ENCODE measurements at regions not wholly inside any gene's neighbourhood (a gene's known extent, or its start where the extent isn't known, plus 50 kb on each side); places are given as distances from the start of the nearest gene placed in this dataset.

DNA sequence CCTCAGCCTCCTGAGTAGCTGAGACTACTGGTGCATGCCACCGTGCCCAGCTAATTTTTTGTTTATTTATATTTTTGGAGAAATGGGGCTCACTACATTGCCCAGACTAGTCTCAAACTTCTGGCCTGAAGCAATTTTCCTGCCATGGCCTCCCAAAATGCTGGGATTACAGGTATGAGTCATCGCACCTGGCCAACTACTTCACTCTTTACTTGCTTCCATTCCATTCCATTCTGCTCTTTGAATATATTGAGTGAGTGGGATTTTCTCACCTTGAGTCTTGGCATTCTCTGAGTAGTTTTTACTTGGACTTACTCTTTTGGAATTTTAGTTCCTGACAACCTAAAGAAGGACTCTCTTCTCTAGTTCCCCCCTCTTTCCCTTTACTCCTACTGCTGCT, 93.8 kb upstream of the UNC13C start:
- Mint-ChIP-seq H3K9me3 (ENCODE audit: insufficient read depth) (no peaks in the 10 kb centered on the region), H3K27me3 (no peaks in the 10 kb centered on the region), H3K27ac (no peak overlapping the region), H3K4me1 (no peaks in the 10 kb centered on the region), H3K4me3 (no peak overlapping the region)
- DNase-seq (no peak), ATAC-seq (ENCODE audit: low read depth) (no peak)
- TF ChIP-seq EZH2 (IDR thresholded peaks at IDR 0.05; ENCODE audit: borderline replicate concordance, insufficient read depth, low read depth, low read length, poor library complexity, severe bottlenecking), result no peak
- TF ChIP-seq CTCF (IDR thresholded peaks at IDR 0.05), result no peak
- H3K27me3 ChIP-seq (replicated peaks in 1 of 4; ENCODE audit: control extremely low read depth in 1 of 4, control insufficient read depth in 3 of 4, insufficient read depth in 4 of 4, low read length in 3 of 4), result no peaks in the 10 kb centered on the region
- no peak overlapping the region for H3K4me2 ChIP-seq (replicated peaks; ENCODE audit: low read depth, low read length, poor library complexity, severe bottlenecking)
- intact Hi-C loops (cut with micrococcal nuclease), result no loop called here
- H3K36me3 ChIP-seq (replicated peaks in 1 of 2; ENCODE audit: control extremely low read depth in 1 of 2, control insufficient read depth in 1 of 2, extremely low read depth in 1 of 2, insufficient read depth in 2 of 2, low read length in 1 of 2), result no peaks in the 10 kb centered on the region
- H3K79me2 ChIP-seq (ENCODE audit: control insufficient read depth, insufficient read depth, low read length), result no peaks in the 10 kb centered on the region
- H4K20me1 ChIP-seq (ENCODE audit: control insufficient read depth, insufficient read depth, low read length, poor library complexity, severe bottlenecking), result no peaks in the 10 kb centered on the region
- POLR2A ChIA-PET, result no interaction called here
- H3K9me3 ChIP-seq (ENCODE audit: control extremely low read depth in 1 of 3, control insufficient read depth in 2 of 3, insufficient read depth in 1 of 3, low read length in 2 of 3), result no peaks in the 10 kb centered on the region
- no peak overlapping the region for H3K27ac ChIP-seq (ENCODE audit: low read length in 2 of 2)
- CTCF ChIA-PET, result no interaction called here
- H3K9ac ChIP-seq (ENCODE audit: low read length), result no peak overlapping the region
- no CpG with 5 or more reads among the region's 2 CpGs for WGBS (ENCODE audit: insufficient coverage)
- H3K4me3 ChIP-seq (ENCODE audit: control extremely low read depth in 1 of 5, extremely low read depth in 1 of 5, insufficient read depth in 1 of 5, low read depth in 2 of 5, low read length in 4 of 5), result no peak overlapping the region
- no peaks in the 10 kb centered on the region for H3K4me1 ChIP-seq (ENCODE audit: control insufficient read depth in 2 of 2, insufficient read depth in 2 of 2, low read length in 2 of 2)
- H2AFZ ChIP-seq (ENCODE audit: insufficient read depth, low read depth, low read length, poor library complexity, severe bottlenecking), result no peak overlapping the region

DNA sequence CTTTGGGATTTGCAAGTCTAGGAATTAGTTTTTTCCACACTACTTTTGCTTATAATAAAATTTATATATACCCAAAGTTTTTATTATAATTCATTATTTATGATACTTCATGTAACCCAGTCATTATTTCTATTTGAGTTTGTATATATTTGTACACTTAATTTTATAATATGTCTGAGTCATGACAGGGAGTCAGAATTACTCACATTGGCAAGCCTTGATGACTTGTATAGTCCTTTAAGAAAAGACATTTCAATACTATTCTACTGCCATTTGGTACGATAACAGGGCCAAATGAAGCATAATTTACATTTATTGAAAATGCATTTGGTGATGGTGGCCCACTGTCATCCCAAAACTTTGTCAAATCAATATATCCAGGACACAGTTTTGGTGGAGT, 95.9 kb upstream of the UNC13C start:
- DNase-seq (no peak), ATAC-seq (ENCODE audit: low read depth) (no peak)
- H3K9ac ChIP-seq (ENCODE audit: low read length), result no peak overlapping the region
- CTCF ChIA-PET, result no interaction called here
- Mint-ChIP-seq H3K27me3 (no peaks in the 10 kb centered on the region), H3K4me3 (no peak overlapping the region), H3K9me3 (ENCODE audit: insufficient read depth) (no peaks in the 10 kb centered on the region), H3K4me1 (no peaks in the 10 kb centered on the region), H3K27ac (no peak overlapping the region)
- no peaks in the 10 kb centered on the region for H3K79me2 ChIP-seq (ENCODE audit: control insufficient read depth, insufficient read depth, low read length)
- POLR2A ChIA-PET, result no interaction called here
- H3K4me3 ChIP-seq (ENCODE audit: control extremely low read depth in 1 of 5, extremely low read depth in 1 of 5, insufficient read depth in 1 of 5, low read depth in 2 of 5, low read length in 4 of 5), result no peak overlapping the region
- H3K9me3 ChIP-seq (ENCODE audit: control extremely low read depth in 1 of 3, control insufficient read depth in 2 of 3, insufficient read depth in 1 of 3, low read length in 2 of 3), result no peaks in the 10 kb centered on the region
- H4K20me1 ChIP-seq (ENCODE audit: control insufficient read depth, insufficient read depth, low read length, poor library complexity, severe bottlenecking), result no peaks in the 10 kb centered on the region
- TF ChIP-seq CTCF (IDR thresholded peaks at IDR 0.05) (no peak), EZH2 (IDR thresholded peaks at IDR 0.05; ENCODE audit: borderline replicate concordance, insufficient read depth, low read depth, low read length, poor library complexity, severe bottlenecking) (no peak)
- no peaks in the 10 kb centered on the region for H3K36me3 ChIP-seq (replicated peaks in 1 of 2; ENCODE audit: control extremely low read depth in 1 of 2, control insufficient read depth in 1 of 2, extremely low read depth in 1 of 2, insufficient read depth in 2 of 2, low read length in 1 of 2)
- intact Hi-C loops (cut with micrococcal nuclease), result no loop called here
- WGBS (ENCODE audit: insufficient coverage), result no CpG with 5 or more reads among the region's 1 CpG
- H3K4me2 ChIP-seq (replicated peaks; ENCODE audit: low read depth, low read length, poor library complexity, severe bottlenecking), result no peak overlapping the region
- H3K27me3 ChIP-seq (replicated peaks in 1 of 4; ENCODE audit: control extremely low read depth in 1 of 4, control insufficient read depth in 3 of 4, insufficient read depth in 4 of 4, low read length in 3 of 4), result no peaks in the 10 kb centered on the region
- H3K4me1 ChIP-seq (ENCODE audit: control insufficient read depth in 2 of 2, insufficient read depth in 2 of 2, low read length in 2 of 2), result no peaks in the 10 kb centered on the region
- H2AFZ ChIP-seq (ENCODE audit: insufficient read depth, low read depth, low read length, poor library complexity, severe bottlenecking), result no peak overlapping the region
- no peak overlapping the region for H3K27ac ChIP-seq (ENCODE audit: low read length in 2 of 2)
